KMS-11 (cell line): ENCODE measurements at regions not wholly inside any gene's neighbourhood (a gene's known extent, or its start where the extent isn't known, plus 50 kb on each side); places are given as distances from the start of the nearest gene placed in this dataset.

Experiments
- H2AFZ ChIP-seq: fragments of 200-600 bp; sonication (generic); 2 replicates; pipeline ENCODE4 v1.6.1; 2016; ENCODE audit warnings: antibody characterized with exemption, mixed run types, low read depth
- H3K27ac ChIP-seq: fragments of 200-600 bp; sonication (generic); 2 replicates; pipeline ENCODE4 v1.6.1; 2016; ENCODE audit warnings: mild to moderate bottlenecking, mixed run types
- H3K27me3 ChIP-seq: fragments of 200-600 bp; sonication (generic); 2 replicates; pipeline ENCODE4 v1.6.1; 2017; ENCODE audit warnings: mild to moderate bottlenecking, low read depth, mixed run types, moderate library complexity; ENCODE audit not compliant: insufficient read depth
- H3K36me3 ChIP-seq: fragments of 200-600 bp; sonication (generic); 2 replicates; pipeline ENCODE4 v1.6.1; 2017; ENCODE audit warnings: mild to moderate bottlenecking, mixed run types; ENCODE audit not compliant: insufficient read depth
- H3K4me1 ChIP-seq: fragments of 200-600 bp; sonication (generic); 2 replicates; pipeline ENCODE4 v1.6.1; 2016; ENCODE audit warnings: mild to moderate bottlenecking, low read depth, mixed run types; ENCODE audit not compliant: poor library complexity, severe bottlenecking
- H3K4me2 ChIP-seq: fragments of 200-600 bp; sonication (generic); 2 replicates; pipeline ENCODE4 v1.7.0; 2016; ENCODE audit warnings: mild to moderate bottlenecking, mixed run types
- H3K4me3 ChIP-seq: fragments of 200-600 bp; sonication (generic); IDR thresholded peaks from 2 replicates; pipeline ENCODE4 v1.6.1; 2017; ENCODE audit warnings: low read depth, low read length, mixed read lengths; ENCODE audit not compliant: insufficient read depth
- H3K79me2 ChIP-seq: fragments of 200-600 bp; sonication (generic); 2 replicates; pipeline ENCODE4 v1.6.1; 2016; ENCODE audit warnings: low read depth, mixed run types; ENCODE audit not compliant: insufficient read depth
- H3K9ac ChIP-seq: fragments of 200-600 bp; sonication (generic); 2 replicates; pipeline ENCODE4 v1.6.1; 2016; ENCODE audit warnings: mild to moderate bottlenecking, mixed run types
- H4K20me1 ChIP-seq: fragments of 200-600 bp; sonication (generic); 2 replicates; pipeline ENCODE4 v1.6.1; 2016; ENCODE audit warnings: mild to moderate bottlenecking, mixed run types; ENCODE audit not compliant: insufficient read depth
- CTCF ChIP-seq: fragments of 200-600 bp; sonication (generic); conservative IDR thresholded peaks from 2 replicates; pipeline ENCODE4 v1.6.1; 2017; ENCODE audit warnings: low read depth, mild to moderate bottlenecking, antibody characterized with exemption, low read length, moderate library complexity, mixed read lengths

- Histone ChIP-seq H2AFZ (no peak overlapping the region), H4K20me1 (no peaks in the 10 kb centered on the region), H3K4me1 (no peaks in the 10 kb centered on the region), H3K27ac (no peak overlapping the region), H3K9ac (no peak overlapping the region), H3K79me2 (no peaks in the 10 kb centered on the region), H3K27me3 (no peaks in the 10 kb centered on the region), H3K36me3 (no peaks in the 10 kb centered on the region), H3K4me3 (no peak overlapping the region), H3K4me2 (no peak overlapping the region)
- TF ChIP-seq CTCF, result no peak
These were observed 477.1 kb downstream of the NSUN3 start for GRCh38 chr3:94539937-94540336.

- H3K27ac ChIP-seq, result no peak overlapping the region
- H3K4me3 ChIP-seq, result no peak overlapping the region
- H3K9ac ChIP-seq, result no peak overlapping the region
- H3K79me2 ChIP-seq, result no peaks in the 10 kb centered on the region
- H2AFZ ChIP-seq, result no peak overlapping the region
- no peak for TF ChIP-seq CTCF
- no peak overlapping the region for H3K4me2 ChIP-seq
- no peaks in the 10 kb centered on the region for H4K20me1 ChIP-seq
- no peaks in the 10 kb centered on the region for H3K36me3 ChIP-seq
- H3K27me3 ChIP-seq, result no peaks in the 10 kb centered on the region
- H3K4me1 ChIP-seq, result no peaks in the 10 kb centered on the region
These were observed 480.3 kb downstream of the NSUN3 start for GRCh38 chr3:94543161-94543560.

GRCh38 chr3:94544131-94544789, 481.4 kb downstream of the NSUN3 start:
- Histone ChIP-seq H3K4me3 (no peak overlapping the region), H3K9ac (no peak overlapping the region), H3K27me3 (no peaks in the 10 kb centered on the region), H3K79me2 (no peaks in the 10 kb centered on the region), H3K36me3 (no peaks in the 10 kb centered on the region), H3K27ac (no peak overlapping the region), H3K4me1 (no peaks in the 10 kb centered on the region), H2AFZ (no peak overlapping the region), H3K4me2 (no peak overlapping the region), H4K20me1 (no peaks in the 10 kb centered on the region)
- TF ChIP-seq CTCF, result no peak

- Histone ChIP-seq H3K9ac (no peak overlapping the region), H3K27me3 (no peaks in the 10 kb centered on the region), H3K4me2 (no peak overlapping the region), H3K27ac (no peak overlapping the region), H2AFZ (no peak overlapping the region), H3K4me3 (no peak overlapping the region), H3K36me3 (no peaks in the 10 kb centered on the region), H3K4me1 (no peaks in the 10 kb centered on the region), H4K20me1 (no peaks in the 10 kb centered on the region), H3K79me2 (no peaks in the 10 kb centered on the region)
- TF ChIP-seq CTCF, result no peak
These were observed 485.9 kb downstream of the NSUN3 start for GRCh38 chr3:94548581-94549316.
